GM19239 (cell line): ENCODE measurements at regions not wholly inside any gene's neighbourhood (a gene's known extent, or its start where the extent isn't known, plus 50 kb on each side); places are given as distances from the start of the nearest gene placed in this dataset.

Experiments used
- DNase-seq: peaks from one replicate; pipeline ENCODE4 v3.0.0; 2011; ENCODE audit warnings: low spot score; ENCODE audit not compliant: insufficient read length
- FAIRE-seq: peaks from 2 replicates; lab custom pipeline; 2011; peaks lifted over from hg19 to GRCh38; lab: Jason Lieb, UNC

DNA sequence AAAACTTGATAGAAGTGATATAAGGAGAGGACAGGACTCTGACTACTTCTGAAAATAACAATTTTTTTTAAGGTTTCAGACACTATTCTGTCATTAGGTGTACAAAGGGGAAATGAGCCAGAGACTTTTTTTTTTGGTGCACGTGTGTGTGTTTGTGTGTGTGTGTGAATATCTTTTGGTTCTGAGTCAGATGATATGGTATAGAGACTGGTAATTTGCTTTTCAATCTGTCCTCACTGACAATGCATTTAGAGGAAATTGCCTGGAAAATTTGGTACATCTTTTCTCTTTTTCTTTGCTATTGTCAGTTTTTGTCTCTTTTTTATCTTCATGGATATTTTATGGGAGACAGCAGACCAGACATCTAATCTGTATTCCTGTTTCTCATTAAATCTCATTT lies 59.3 kb downstream of the DDIT4L start:
- DNase-seq: no peak
- FAIRE-seq: no peak

DNA sequence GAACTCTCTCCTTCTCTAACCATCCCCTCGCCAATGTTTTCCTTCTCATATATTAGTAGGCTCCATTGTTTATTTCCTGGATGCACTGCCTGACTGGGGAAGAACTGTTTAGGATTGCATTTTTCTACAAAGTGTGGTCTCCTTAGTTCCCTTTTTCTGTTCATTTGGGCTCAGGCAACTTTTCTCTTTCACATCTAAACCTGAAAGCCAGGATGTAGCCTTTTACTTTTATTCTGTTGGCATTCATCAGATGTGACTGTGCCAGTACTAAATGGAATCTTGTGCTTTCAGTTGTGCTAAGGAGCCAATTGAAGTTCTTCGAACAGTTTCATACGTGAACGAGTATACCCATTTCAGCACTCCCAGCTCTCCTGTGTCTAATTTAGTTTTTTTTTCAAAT lies 59.8 kb downstream of the DDIT4L start:
- FAIRE-seq (no peak), DNase-seq (no peak)

DNA sequence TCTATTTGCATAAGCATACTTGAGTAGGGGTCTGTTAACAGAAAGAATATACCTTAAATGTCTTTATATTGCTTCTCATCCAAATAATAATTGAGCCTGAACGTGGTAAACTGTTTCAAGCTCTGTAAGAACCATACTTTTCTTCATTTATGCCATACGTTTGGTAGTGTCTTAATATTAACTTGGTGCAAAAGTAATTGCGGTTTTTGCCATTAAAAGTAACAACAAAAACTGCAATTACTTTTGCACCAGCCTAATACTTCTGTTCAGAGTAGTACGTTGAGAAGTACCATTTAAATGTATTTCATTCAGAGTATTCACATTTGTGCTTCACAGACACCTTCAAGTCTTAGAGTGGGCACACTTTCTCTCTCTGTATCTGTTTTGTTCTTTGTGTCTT lies 60.5 kb downstream of the DDIT4L start:
- FAIRE-seq (no peak), DNase-seq (no peak)

DNA sequence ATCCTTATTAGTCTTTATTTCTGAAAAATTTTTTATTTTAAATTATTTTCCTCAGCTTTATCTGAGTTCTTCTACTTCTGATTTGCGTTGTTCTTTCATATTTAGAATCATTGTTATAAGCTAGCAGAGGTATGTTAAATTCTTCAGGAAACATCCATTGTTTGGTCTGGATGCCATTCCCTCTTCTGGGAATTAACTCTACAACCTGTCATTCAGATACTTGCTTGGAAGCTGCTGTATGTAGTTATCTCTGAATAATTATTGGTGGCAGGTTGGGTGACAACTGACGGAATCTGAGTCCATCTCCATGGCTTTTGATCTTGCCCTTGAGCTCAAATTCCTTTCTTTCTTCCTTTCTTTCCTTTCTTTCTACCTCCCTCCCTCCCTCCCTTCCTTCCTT lies 61.9 kb downstream of the DDIT4L start:
- no peak for DNase-seq
- no peak for FAIRE-seq

DNA sequence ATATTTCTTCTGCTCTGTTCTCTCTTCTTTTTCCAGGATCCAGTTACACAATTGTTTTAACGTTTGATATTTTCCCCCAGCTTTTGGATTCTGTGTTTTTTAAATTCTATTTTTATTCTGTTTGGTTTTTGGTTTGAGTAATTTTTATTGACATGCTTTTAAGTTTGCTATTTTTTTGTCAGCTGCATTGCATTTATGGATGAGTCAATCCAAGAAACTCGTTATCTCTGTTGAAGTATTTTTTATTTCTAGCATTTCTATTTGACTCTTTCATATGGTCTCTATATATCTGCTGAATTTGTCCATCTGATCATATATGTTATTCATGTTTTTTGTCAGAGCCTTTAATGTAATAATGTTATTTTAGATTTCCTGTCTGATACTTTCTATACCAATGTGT lies 65.6 kb downstream of the DDIT4L start:
- no peak for FAIRE-seq

DNA sequence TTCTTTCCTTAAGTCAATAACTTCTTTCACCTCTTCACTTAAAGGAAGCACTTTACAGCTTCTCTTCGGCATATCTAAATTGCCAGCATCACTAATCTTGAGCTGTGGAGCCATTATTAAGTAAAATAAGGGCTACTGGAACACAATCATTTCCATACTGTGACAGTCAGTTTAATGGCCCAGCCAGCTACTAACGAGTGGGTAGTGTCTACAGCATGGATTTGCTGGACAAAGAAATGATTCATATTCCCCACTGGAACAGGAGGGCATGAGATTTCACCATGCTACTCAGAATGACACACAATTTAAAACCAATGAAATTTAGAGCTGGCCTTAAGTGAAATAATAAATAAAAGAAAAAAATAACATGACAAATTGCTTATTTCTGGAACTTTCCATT lies 72.1 kb downstream of the DDIT4L start:
- DNase-seq: no peak
- no peak for FAIRE-seq

More for the DNA sequence above, 65.6 kb downstream of the DDIT4L start:
- no peak for DNase-seq

DNA sequence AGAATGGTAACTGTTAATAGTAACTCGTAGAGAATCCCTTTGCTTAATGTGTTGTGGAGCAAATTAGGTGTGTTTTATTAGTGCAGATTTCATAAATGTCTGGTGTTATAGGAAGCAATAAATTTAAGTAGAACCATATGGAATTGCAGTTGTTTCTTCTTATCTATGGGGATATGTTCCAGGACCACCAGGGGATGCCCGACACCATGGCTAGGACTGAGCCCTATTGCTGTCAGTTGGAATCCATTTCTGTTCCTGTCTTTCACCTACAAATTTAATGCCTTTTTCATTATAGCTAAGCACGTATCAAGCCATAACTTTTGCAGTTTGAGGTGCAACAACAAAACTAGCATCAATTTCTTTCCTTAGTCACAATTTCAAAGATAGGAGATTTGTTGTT lies 72.5 kb downstream of the DDIT4L start:
- no peak for DNase-seq
- no peak for FAIRE-seq

DNA sequence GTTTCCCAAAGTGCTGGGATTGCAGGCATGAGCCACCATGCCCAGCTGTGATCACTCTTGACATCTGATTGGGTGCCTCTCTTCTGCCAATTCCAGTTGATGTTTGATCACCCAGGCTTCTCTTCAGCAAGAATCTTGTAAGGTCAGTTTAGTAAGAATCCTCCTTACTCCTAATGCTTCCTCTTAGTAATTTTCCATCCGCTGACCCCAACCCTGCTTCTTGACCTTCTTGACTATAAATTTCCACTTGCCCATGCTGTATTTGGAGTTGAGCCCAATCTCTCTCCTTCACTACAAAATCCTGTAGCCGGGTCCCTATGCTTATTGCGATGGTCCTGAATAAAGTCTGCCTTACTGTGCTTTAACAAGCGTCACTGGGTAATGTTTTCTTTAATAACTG lies 75.4 kb downstream of the DDIT4L start:
- DNase-seq (no peak), FAIRE-seq (no peak)

DNA sequence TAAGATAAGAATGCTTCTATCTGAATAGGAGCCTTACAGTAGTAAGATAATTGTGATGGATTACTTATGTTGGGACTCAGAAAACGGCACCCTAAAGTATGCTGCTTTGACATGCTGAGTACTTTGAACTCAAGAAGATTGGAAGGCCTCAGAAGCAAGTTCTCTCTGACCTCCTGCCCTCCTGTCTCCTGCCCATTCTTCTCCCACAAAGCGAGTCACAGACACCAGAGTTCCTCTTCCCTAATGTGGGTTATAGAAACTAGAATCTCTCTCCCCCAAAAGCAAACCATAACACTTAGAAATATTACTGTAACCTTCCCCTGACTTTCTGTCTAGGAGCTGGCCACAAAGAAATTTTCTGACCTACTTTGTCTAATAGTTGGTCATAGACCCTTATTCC lies 76.5 kb downstream of the DDIT4L start:
- FAIRE-seq (no peak), DNase-seq (no peak)

DNA sequence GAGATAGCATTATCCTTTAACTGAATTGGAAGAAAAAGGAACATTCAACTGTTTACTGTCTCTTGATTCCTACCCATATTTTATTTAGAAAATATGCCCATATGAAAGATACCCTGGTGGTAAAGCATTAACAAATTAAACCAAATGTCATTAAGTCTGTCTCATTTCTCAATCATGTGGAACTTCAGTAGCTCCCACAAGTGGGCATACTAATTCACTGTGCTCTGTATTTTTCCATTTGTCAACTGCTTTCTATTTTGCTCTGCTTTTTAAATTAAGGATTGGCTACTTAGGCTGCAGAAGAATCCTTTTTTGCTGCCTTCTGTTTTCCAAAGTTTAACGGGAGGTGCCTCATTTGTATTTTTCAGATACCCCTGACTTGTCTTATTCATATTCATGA lies 77.2 kb downstream of the DDIT4L start:
- FAIRE-seq: no peak
- DNase-seq: no peak

DNA sequence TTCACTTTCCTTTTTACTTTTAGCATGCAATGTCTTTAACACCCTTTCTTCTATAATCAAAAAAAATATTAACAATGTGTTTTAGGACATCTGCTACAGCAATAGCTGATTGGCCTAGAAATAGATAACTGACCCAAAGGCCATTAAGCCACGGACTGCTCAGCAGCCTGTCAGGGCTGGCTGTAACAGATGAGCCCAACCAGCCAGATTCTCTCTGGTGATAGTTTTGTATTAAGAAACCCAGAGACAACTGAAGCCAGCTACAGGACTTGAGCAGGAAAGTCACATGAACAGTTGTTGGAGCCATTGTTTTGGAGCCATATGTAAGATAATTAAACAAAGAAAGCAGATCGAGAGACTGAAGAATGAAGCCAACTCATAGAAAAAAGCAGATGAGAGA lies 80.3 kb downstream of the DDIT4L start:
- DNase-seq (no peak), FAIRE-seq (no peak)

DNA sequence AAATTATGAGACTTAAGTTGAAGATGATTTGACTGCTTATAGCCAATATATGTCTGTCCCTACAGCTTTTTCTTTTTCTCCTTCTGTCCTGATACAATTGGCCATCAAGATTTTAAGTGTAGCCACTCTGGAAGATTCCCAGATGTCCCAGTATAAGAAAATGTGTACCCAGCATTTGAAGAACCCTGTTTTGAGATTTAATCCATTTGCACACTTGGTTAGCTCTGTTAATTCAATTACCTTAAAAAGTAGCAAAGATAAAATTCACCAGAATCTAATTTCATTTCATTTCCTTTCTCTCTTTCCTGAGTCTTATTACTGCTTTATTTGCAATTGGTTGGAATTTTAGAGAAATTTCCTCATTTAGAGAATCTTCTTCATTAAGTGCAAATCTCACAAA lies 81.4 kb downstream of the DDIT4L start:
- no peak for DNase-seq
- FAIRE-seq: no peak

DNA sequence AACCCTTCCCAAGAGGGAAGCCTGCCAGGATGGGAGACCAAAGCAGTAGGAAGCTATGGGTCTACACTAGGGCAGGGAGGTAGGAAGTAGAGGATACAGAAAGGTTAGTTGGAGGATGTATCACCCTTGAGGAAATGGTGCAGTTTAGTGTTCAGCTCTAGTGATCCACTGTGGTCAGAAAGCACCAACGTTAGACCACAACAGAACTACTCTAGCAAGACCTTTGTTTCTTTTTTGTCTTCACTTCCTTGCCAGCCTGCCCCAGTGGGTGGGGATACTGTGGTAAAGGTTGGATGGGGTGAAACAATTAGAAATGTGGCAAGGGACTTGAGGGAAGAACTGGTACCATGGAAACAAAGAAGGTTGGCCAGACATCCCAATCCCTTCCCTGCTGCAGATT lies 83.3 kb downstream of the DDIT4L start:
- DNase-seq: peak; percentile 21
- peak; percentile 92 for FAIRE-seq

DNA sequence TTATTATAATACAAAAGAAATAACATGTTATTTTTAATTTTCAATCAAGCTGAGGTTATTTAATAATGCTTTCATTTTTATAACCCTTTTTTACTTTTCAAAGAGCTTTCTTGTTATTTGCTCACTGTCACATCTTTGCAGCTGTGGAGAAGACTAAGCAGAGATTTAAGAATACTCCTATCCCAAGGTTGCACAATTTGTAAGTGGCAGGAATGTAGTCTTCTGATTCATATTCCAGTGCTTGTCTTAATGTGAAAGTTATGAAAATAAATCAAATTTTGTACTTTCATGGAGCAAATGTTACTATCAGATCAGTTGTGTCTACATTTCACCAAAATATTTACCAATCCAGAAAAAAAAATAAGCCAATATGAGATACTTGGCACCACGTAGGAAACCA lies 86.6 kb downstream of the DDIT4L start:
- no peak for DNase-seq
- FAIRE-seq: no peak

DNA sequence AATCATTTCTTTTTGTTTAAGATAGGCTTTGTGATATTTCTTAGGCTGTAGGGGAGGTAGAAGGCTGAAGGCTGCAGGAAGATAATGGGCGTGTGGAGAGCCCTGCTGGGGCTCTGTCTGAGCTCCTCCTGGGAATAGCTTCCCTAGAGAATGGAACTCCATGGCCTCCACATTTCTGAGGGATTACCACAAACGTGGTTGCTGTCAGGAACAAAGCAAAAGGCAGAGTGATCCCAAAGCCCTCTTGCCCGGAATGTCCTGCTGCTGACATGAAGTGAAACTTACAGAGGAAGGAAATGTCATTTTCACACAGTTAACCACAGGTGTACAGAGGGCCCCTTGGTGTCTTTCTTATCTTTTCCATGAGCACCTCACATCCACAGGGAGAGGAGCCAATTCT lies 89.3 kb downstream of the DDIT4L start:
- DNase-seq (no peak), FAIRE-seq (peak; percentile 80)

DNA sequence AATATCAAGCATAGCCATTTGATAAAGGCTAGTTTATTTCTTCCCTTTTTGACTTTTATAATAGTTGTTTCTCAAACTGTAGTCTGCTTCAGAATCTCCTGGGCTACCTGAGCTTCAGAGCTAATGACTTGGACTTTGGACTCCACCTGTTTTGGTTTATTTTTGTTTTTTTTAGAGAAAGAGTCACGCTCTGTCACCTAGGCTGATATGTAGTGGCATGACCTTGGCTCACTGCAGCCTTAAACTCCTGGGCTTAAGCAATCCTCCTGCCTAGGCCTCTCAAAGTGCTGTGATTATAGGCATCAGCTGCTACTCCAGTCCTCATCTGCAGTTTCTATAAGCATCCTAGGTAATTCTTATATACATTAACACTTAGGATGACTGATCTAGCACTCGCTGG lies 90.5 kb downstream of the DDIT4L start:
- FAIRE-seq (peak; percentile 26), DNase-seq (no peak)

DNA sequence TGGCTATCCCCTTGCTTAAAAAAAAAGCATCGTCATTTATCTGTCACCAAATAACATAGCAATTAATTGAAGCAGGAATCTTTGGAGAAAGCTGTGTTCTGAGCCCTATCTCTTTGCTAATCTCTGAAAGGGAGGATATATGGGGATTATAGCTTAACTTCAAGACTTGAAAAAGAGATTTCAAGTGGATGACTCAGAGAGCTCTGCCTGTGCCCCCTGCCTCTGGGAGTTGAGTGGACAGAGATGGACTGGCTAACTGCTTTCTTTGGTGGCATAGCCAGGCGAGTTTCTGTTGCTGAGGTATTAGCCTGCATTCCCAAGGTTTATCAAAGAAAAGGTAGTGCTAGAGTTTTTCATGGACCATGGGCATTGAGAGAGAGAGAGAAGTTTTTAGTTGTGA lies 91.6 kb downstream of the DDIT4L start:
- FAIRE-seq (no peak), DNase-seq (no peak)

DNA sequence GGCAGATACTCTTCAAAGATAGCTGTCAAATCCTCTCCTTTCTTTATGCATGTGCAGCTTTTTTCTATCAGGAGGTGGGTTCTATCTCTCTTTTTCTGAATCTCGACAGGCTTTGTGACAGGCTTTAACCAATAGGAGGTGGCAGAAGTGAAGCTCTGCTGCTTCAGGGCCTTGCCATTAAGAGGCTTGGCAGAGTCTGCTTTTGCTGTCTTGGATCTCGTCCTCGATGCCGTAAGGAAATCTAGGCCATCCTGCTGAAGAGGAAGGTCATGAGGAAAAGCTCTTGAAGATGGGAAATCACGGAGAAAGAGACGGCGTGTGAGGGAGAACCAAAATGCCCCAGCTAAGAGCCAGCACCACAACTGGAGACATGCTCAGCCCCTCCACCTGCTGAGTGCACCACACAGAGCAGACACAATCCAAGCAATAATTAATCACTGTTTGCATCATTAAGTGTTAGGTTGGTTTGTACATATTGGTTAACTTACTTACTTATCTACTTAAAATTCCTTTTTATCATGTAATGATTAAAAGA lies 92.2 kb downstream of the DDIT4L start:
- DNase-seq: no peak
- FAIRE-seq: no peak

DNA sequence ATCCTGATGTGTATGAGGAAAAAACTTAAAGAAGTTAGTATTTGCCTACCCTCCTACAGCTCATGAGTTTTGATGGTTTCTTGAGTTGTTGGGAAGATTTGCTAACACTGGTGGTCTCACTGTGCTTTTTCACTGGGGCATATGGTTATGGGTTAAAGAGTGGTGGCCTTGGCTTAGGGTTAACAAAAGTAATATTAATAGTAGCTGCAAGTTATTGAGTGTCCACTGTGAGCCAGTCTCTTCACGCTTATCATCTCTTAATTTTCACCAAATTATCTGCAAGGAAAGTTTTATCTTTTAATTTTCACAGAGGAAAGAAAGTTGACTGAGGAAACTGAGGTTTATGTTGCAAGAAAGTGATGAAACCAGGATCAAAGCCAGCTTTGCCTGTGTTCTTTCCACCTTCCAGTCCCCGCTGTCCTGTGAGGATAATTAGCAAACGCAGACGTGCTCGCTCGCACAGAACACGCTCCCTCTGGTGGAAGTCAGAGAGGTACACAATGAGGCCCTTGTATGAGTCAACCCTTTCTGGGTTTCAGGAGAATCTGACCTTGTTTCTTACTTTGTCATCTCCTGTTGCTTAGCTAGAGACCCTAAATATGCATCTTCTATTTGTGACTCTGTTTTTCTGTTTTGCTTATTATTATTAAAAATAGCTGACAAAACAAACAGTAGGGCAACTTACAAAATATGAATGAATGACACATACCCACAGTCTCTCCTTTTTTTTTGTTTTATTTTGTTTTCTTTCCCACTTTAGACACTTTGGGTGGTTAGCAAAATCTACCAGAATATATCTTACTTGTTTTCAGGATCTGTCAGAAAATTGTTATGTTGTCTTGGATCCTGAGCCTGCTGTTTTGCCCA lies 94.3 kb downstream of the DDIT4L start:
- DNase-seq: peak; percentile 17

DNA sequence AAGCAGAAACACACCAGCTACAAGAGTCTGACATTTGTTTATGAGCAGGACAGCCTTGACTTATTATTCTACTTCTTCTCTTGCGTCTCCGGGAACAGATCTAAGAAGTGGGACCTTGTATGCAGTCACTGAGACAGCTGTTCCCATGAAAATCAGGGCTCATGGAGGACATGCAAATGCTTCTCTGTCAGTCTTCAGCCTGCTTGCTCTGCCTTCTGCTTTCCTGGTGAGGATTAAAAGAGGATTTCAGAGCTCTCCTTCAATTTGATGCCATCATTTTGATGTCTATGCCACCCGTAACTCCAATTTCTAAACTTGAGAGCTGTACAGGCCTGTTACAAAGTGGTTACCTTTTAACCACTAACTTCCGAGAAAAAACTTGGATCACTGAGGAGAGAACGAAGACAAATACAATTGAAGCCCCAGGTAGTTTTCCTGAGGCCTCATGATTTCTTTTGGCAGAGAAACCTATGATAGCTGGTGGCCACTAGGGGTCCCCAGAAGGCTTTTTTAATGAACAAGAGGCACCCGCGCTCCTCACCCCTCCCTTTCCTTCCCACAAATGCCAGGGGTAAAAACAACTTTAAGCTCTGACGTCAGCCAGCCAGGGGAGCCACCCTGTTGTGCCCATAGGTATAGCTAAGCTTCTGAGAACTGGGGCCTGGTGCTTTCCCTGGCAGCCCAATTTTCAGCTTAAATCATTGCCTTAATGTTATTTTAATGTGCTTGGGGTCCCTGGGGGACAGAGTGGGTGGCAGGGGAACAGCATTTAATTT lies 97.0 kb downstream of the DDIT4L start:
- DNase-seq: peak; percentile 10
- peak; percentile 78 for FAIRE-seq

More for the DNA sequence above, 94.3 kb downstream of the DDIT4L start:
- peak; percentile 86 for FAIRE-seq

DNA sequence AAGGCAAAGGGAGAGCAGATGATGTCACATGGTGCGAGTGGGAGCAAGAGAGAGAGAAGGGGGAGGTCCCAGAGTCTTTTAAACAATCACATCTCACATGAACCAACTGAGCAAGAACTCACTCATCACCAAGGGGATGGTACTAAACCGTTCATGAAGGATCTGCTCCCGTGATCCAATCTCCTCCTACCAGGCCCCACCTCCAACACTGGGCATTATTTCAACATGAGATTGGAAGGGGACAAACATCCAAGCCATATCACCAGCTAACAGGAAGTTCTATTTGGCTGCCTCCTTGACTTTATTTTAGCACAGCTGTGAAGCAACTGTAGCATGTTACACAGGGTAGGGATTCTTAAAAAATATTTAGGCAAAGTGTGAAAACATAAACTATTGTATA lies 102.5 kb downstream of the DDIT4L start:
- DNase-seq (no peak), FAIRE-seq (no peak)
